ENCODE measurements at regions not wholly inside any gene's neighbourhood (a gene's known extent, or its start where the extent isn't known, plus 50 kb on each side); places are given as distances from the start of the nearest gene placed in this dataset.

GRCh38 chr5:92519811-92520632 is 1061.0 kb downstream of the NR2F1-AS1 start:
- TF ChIP-seq EZH2 (IDR thresholded peaks at IDR 0.05; ENCODE audit: borderline replicate concordance, low read length) (no peak), CTCF (IDR thresholded peaks at IDR 0.05; ENCODE audit: low read length) (no peak)

Data from OCI-LY1 (cell line).